Esophagus muscularis mucosa (tissue), 4 donors: ENCODE measurements at regions not wholly inside any gene's neighbourhood (a gene's known extent, or its start where the extent isn't known, plus 50 kb on each side); places are given as distances from the start of the nearest gene placed in this dataset.

Source experiments
- DNase-seq: peaks from one replicate; pipeline ENCODE4 v3.0.0-alpha.2; 2017; ENCODE audit errors: extremely low spot score
- H3K27ac ChIP-seq, 4 donors: fragments of 200-600 bp; sonication (generic); replicated peaks in 1 of 4; 1 replicate in 3 of 4; 2 replicates in 1 of 4; pipeline ENCODE4 v1.5.1; 2016 to 2019; ENCODE audit warnings: mild to moderate bottlenecking in 1 of 4
- H3K27me3 ChIP-seq, 4 donors: fragments of 200-600 bp; sonication (generic); one replicate each; pipeline versions ENCODE4 v1.5.1 to v1.6.0; 2016 to 2019
- H3K36me3 ChIP-seq, 4 donors: fragments of 200-600 bp; sonication (generic); one replicate each; pipeline ENCODE4 v1.5.1; 2016 to 2019
- H3K4me1 ChIP-seq, 4 donors: fragments of 200-600 bp; sonication (generic); one replicate each; pipeline ENCODE4 v1.5.1; 2016 to 2019
- H3K4me3 ChIP-seq, 4 donors: fragments of 200-600 bp; sonication (generic); 1 replicate in 2 of 4; 2 replicates in 2 of 4; pipeline ENCODE4 v1.5.1; 2016 to 2019; ENCODE audit warnings: mild to moderate bottlenecking in 4 of 4, moderate library complexity in 1 of 4
- H3K9me3 ChIP-seq, 4 donors: fragments of 200-600 bp; sonication (generic); 1 replicate in 3 of 4; 2 replicates in 1 of 4; pipeline ENCODE4 v1.5.1; 2016 to 2019
- EP300 ChIP-seq: sonication (generic); formaldehyde crosslinking; IDR thresholded peaks from one replicate; pipeline ENCODE4 v1.6.1; 2017; ENCODE audit warnings: antibody characterized with exemption
- POLR2A ChIP-seq: fragments of 450-650 bp; IDR thresholded peaks from one replicate; pipeline ENCODE4 v1.6.1; 2017; ENCODE audit warnings: antibody characterized with exemption, moderate library complexity, mild to moderate bottlenecking, low read depth
- POLR2AphosphoS5 ChIP-seq, 2 donors: sonication (generic); formaldehyde crosslinking; IDR thresholded peaks; one replicate each; pipeline ENCODE4 v1.6.1; 2017; ENCODE audit warnings: antibody characterized with exemption in 2 of 2
- WGBS: methylation state at CpG from one replicate; pipeline ENCODE4 v1.1.5; 2018; 5-methylcytosine and 5-hydroxymethylcytosine counted together
- intact Hi-C: fragments of 100-400 bp; cut with DNase I; formaldehyde crosslinking; loops from one replicate; pipeline ENCODE4 v1.15.1; 2023
- TF ChIP-seq, protein P1 (sequence below), 3 experiments: fragments of 200-600 bp in 2 of 3; fragments of 450-650 bp in 1 of 3; sonication (generic) in 2 of 3; IDR thresholded peaks; one replicate each; pipeline ENCODE4 v1.5.1; 2017 to 2019; ENCODE audit warnings: antibody characterized with exemption in 3 of 3, mild to moderate bottlenecking in 2 of 3, moderate library complexity in 1 of 3

DNA sequence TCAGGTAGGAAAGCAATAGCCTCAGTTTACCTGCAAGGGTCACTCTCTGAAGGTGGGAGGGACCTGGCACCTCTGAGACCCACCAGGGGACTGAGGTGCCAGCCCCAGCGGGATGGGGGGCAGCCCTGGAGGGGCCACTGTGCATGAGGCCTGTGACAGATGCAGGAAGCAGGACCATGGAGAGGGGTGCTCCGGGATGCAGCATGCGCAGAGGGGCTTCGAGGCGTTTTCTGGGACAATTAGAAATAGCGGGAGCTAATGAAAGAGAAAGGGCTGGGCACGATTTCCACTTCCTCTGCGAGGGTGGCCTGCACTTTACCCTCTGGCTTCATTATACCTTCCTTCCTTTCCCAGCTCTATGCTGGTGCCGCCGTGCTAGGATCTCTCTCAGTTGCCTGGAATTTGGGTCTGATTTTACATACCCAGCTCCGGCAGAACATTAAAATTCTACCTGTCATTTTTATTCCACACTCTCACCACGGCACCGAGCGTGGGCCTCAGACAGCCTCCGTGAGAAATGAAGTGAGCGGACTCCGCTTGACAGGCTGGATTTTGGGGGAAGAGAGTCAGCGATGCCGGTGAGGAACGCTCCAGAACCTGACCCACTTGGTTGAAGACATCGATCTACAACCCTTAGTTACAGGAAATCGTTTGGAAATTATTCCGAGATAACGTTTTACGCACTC is 333.9 kb upstream of the PFKP start:
- H3K9me3 ChIP-seq, result peaks cover 0 to 10% (median 4%) of the 10 kb centered on the region in 4 donors
- no peak for TF ChIP-seq POLR2AphosphoS5 (IDR thresholded peaks at IDR 0.05)
- TF ChIP-seq, protein P1, sequence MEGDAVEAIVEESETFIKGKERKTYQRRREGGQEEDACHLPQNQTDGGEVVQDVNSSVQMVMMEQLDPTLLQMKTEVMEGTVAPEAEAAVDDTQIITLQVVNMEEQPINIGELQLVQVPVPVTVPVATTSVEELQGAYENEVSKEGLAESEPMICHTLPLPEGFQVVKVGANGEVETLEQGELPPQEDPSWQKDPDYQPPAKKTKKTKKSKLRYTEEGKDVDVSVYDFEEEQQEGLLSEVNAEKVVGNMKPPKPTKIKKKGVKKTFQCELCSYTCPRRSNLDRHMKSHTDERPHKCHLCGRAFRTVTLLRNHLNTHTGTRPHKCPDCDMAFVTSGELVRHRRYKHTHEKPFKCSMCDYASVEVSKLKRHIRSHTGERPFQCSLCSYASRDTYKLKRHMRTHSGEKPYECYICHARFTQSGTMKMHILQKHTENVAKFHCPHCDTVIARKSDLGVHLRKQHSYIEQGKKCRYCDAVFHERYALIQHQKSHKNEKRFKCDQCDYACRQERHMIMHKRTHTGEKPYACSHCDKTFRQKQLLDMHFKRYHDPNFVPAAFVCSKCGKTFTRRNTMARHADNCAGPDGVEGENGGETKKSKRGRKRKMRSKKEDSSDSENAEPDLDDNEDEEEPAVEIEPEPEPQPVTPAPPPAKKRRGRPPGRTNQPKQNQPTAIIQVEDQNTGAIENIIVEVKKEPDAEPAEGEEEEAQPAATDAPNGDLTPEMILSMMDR (IDR thresholded peaks at IDR 0.05), result no peak
- TF ChIP-seq POLR2A, result no peak
- no peak for TF ChIP-seq EP300
- no peaks in the 10 kb centered on the region for H3K36me3 ChIP-seq
- no peak overlapping the region for H3K4me3 ChIP-seq
- intact Hi-C loops, result no loop called here
- peaks cover 0 to 51% (median 0%) of the 10 kb centered on the region in 4 donors for H3K27me3 ChIP-seq
- 85% methylated on average over 25 of the region's 25 CpGs for WGBS
- no peak overlapping the region for H3K27ac ChIP-seq
- no peak for DNase-seq
- no peaks in the 10 kb centered on the region for H3K4me1 ChIP-seq

DNA sequence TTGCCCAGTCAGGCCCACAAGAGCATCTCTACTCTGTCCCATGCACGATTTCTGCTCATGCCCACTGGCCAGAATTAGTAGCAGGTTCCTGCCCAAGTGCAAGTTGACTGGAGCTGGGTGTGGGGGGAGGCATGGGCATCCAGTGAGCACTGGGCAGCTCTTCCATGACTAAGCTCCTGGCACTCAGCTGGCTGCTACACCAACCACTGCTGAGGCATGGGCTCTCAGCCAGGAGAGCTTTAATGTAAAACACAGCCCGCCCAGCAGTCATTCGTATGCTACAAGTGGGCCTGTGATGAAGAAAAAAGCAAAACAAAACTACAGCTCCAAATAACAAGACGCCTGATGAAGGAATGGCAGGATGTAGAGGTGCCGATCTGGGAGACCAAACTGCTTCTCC is 335.4 kb upstream of the PFKP start:
- H3K27me3 ChIP-seq, result peaks cover 0 to 51% (median 0%) of the 10 kb centered on the region in 4 donors

DNA sequence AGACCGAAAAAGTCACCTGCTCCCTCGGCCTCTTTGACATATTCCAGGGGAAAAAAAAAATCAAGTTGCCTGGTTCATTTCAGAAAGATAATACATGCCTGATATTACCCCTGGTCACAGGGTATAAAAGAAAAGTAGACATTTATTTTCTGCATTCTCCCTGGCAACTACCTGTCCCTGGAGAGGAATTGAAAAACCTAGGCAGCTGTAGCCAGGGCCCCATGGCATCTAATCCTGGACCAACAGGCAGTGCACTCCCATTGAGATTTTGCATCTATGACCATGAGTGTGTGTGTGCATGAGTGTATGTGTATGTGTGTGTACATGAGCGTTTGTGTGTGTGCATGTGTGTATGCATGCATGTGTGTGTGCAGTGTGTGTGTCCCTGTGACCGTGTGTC is 338.2 kb upstream of the PFKP start:
- DNase-seq, result no peak
- no peak for TF ChIP-seq POLR2AphosphoS5 (IDR thresholded peaks at IDR 0.05)
- no peak for TF ChIP-seq POLR2A
- no peak for TF ChIP-seq EP300
- TF ChIP-seq, protein P1 (IDR thresholded peaks at IDR 0.05), result no peak
- H3K9me3 ChIP-seq, result peaks cover 0 to 10% (median 4%) of the 10 kb centered on the region in 4 donors
- no peaks in the 10 kb centered on the region for H3K36me3 ChIP-seq
- 68% methylated on average over 4 of the region's 4 CpGs for WGBS
- H3K4me3 ChIP-seq, result no peak overlapping the region
- H3K27me3 ChIP-seq, result peaks cover 0 to 35% (median 0%) of the 10 kb centered on the region in 4 donors
- intact Hi-C loops, result no loop called here
- H3K27ac ChIP-seq, result no peak overlapping the region
- no peaks in the 10 kb centered on the region for H3K4me1 ChIP-seq

More for the DNA sequence above, 335.4 kb upstream of the PFKP start:
- H3K9me3 ChIP-seq, result peaks cover 0 to 10% (median 4%) of the 10 kb centered on the region in 4 donors
- no peak overlapping the region for H3K4me3 ChIP-seq
- intact Hi-C loops, result no loop called here
- TF ChIP-seq POLR2AphosphoS5 (IDR thresholded peaks at IDR 0.05) (no peak), EP300 (no peak), POLR2A (no peak)
- TF ChIP-seq, protein P1 (IDR thresholded peaks at IDR 0.05), result no peak
- H3K4me1 ChIP-seq, result no peaks in the 10 kb centered on the region
- 87% methylated on average over 4 of the region's 5 CpGs for WGBS
- no peak for DNase-seq
- H3K36me3 ChIP-seq, result no peaks in the 10 kb centered on the region
- no peak overlapping the region for H3K27ac ChIP-seq

DNA sequence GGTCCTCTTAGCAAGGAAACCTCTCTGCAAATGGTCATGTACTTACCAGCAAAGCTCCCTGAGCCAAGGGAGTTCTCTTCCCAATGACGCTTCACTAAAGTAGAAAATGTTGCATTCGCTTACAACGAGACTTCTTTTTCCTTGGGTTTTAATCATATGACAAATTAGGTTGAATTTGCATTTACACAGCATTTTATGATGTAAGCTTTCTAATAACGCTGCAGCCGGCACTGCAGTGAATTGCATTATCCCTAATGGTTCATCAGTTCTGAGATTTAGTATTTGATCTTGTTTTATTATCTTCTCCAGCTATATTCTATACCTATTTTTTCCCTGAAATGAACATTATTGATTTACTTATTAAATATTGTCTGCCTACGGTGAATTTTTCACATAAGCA is 339.3 kb upstream of the PFKP start:
- no peak for DNase-seq
- peaks cover 0 to 28% (median 0%) of the 10 kb centered on the region in 4 donors for H3K27me3 ChIP-seq
- H3K27ac ChIP-seq, result no peak overlapping the region
- TF ChIP-seq POLR2A (no peak), EP300 (no peak), POLR2AphosphoS5 (IDR thresholded peaks at IDR 0.05) (no peak)
- TF ChIP-seq, protein P1 (IDR thresholded peaks at IDR 0.05), result no peak
- WGBS, result 92% methylated on average over 6 of the region's 6 CpGs
- no peak overlapping the region for H3K4me3 ChIP-seq
- no peaks in the 10 kb centered on the region for H3K36me3 ChIP-seq
- H3K9me3 ChIP-seq, result peaks cover 0 to 10% (median 4%) of the 10 kb centered on the region in 4 donors
- intact Hi-C loops, result no loop called here
- no peaks in the 10 kb centered on the region for H3K4me1 ChIP-seq
